Keratinocyte (primary cell): ENCODE measurements at regions not wholly inside any gene's neighbourhood (a gene's known extent, or its start where the extent isn't known, plus 50 kb on each side); places are given as distances from the start of the nearest gene placed in this dataset.

Experiments used
- DNase-seq: peaks from one replicate; pipeline ENCODE4 v3.0.0-alpha.2; 2011; ENCODE audit warnings: low read depth, missing footprints, low spot score
- FAIRE-seq: peaks from 2 replicates; lab custom pipeline; 2011; peaks lifted over from hg19 to GRCh38; lab: Jason Lieb, UNC
- H2AFZ ChIP-seq: 2 replicates; pipeline ENCODE4 v1.6.0; 2012; ENCODE audit warnings: low read length, control low read depth, inconsistent platforms; ENCODE audit not compliant: control insufficient read depth
- H3K27ac ChIP-seq: 2 replicates; pipeline ENCODE4 v1.5.1; 2011; ENCODE audit warnings: low read length; ENCODE audit not compliant: control insufficient read depth, insufficient read depth
- H3K27me3 ChIP-seq: 3 replicates; pipeline ENCODE4 v1.6.0; 2011; ENCODE audit warnings: low read length; ENCODE audit not compliant: control insufficient read depth, insufficient read depth; ENCODE audit errors: extremely low read depth
- H3K36me3 ChIP-seq, 2 experiments: 2 replicates in 1 of 2; 3 replicates in 1 of 2; pipeline ENCODE4 v1.5.1; 2011; ENCODE audit warnings: low read length in 2 of 2, mild to moderate bottlenecking in 1 of 2; ENCODE audit not compliant: control insufficient read depth in 2 of 2, insufficient read depth in 2 of 2; ENCODE audit errors: extremely low read depth in 1 of 2
- H3K4me1 ChIP-seq: 3 replicates; pipeline ENCODE4 v1.5.1; 2011; ENCODE audit warnings: low read length; ENCODE audit not compliant: control insufficient read depth, insufficient read depth; ENCODE audit errors: extremely low read depth
- H3K4me2 ChIP-seq: 3 replicates; pipeline ENCODE4 v1.6.0; 2011; ENCODE audit warnings: low read depth, low read length; ENCODE audit not compliant: control insufficient read depth, insufficient read depth; ENCODE audit errors: extremely low read depth
- H3K4me3 ChIP-seq, 3 experiments: fragments of 200-600 bp in 1 of 3; sonication (generic) in 1 of 3; 2 replicates in 2 of 3; 3 replicates in 1 of 3; pipeline ENCODE4 v1.5.1; 2011 to 2016; ENCODE audit warnings: low read length in 3 of 3, mild to moderate bottlenecking in 3 of 3, control low read depth in 2 of 3, inconsistent platforms in 1 of 3, low read depth in 1 of 3, mixed read lengths in 1 of 3, mixed run types in 1 of 3, moderate library complexity in 1 of 3; ENCODE audit not compliant: control insufficient read depth in 2 of 3, insufficient read depth in 2 of 3; ENCODE audit errors: extremely low read depth in 1 of 3
- H3K79me2 ChIP-seq: 2 replicates; pipeline ENCODE4 v1.6.0; 2012; ENCODE audit warnings: low read length; ENCODE audit not compliant: control insufficient read depth, insufficient read depth
- H3K9ac ChIP-seq: 3 replicates; pipeline ENCODE4 v1.6.0; 2011; ENCODE audit warnings: low read length; ENCODE audit not compliant: control insufficient read depth, insufficient read depth; ENCODE audit errors: extremely low read depth
- H3K9me1 ChIP-seq: 3 replicates; pipeline ENCODE4 v1.6.0; 2011; ENCODE audit warnings: low read length; ENCODE audit not compliant: control insufficient read depth, insufficient read depth; ENCODE audit errors: extremely low read depth
- H3K9me3 ChIP-seq: 2 replicates; pipeline ENCODE4 v1.5.1; 2012; ENCODE audit warnings: low read depth, low read length; ENCODE audit not compliant: control insufficient read depth
- H4K20me1 ChIP-seq: 3 replicates; pipeline ENCODE4 v1.6.0; 2011; ENCODE audit warnings: low read length; ENCODE audit not compliant: control insufficient read depth, insufficient read depth; ENCODE audit errors: extremely low read depth
- CTCF ChIP-seq, 3 experiments: IDR thresholded peaks in 1 of 3; conservative IDR thresholded peaks in 1 of 3; optimal IDR thresholded peaks in 1 of 3; 2 replicates in 2 of 3; 3 replicates in 1 of 3; pipeline versions ENCODE3 to v1.5.1; 2011; ENCODE audit warnings: low read length in 3 of 3, mild to moderate bottlenecking in 3 of 3, moderate library complexity in 2 of 3, control low read depth in 1 of 3, inconsistent platforms in 1 of 3; ENCODE audit not compliant: insufficient read depth in 2 of 3; ENCODE audit errors: extremely low read depth in 1 of 3
- EZH2 ChIP-seq: IDR thresholded peaks from one replicate; pipeline ENCODE4 v1.6.1; 2012; ENCODE audit warnings: inconsistent platforms, mild to moderate bottlenecking, low read length, moderate library complexity
- dilution Hi-C: fragments of 300-500 bp; cut with MboI; formaldehyde crosslinking; loops from one replicate; pipeline ENCODE4 v1.7.0; 2020; ENCODE audit warnings: low sequenced_read_pairs; ENCODE audit not compliant: extremely low pct_ligation_motif_present

GRCh38 chr21:35448876-35449599 lies 399.9 kb upstream of the RUNX1 start:
- Histone ChIP-seq H3K36me3 (no peaks in the 10 kb centered on the region), H3K9me1 (no peaks in the 10 kb centered on the region), H2AFZ (no peak overlapping the region), H4K20me1 (no peaks in the 10 kb centered on the region), H3K79me2 (no peaks in the 10 kb centered on the region), H3K27ac (no peak overlapping the region), H3K9ac (no peak overlapping the region), H3K27me3 (peaks cover 1% of the 10 kb centered on the region), H3K4me2 (no peak overlapping the region), H3K9me3 (peaks cover 7% of the 10 kb centered on the region), H3K4me1 (no peaks in the 10 kb centered on the region), H3K4me3 (no peak overlapping the region)
- TF ChIP-seq CTCF (optimal IDR thresholded peaks at IDR 0.05 in 1 of 3, IDR thresholded peaks at IDR 0.05 in 1 of 3, conservative IDR thresholded peaks at IDR 0.05 in 1 of 3; ENCODE audit: extremely low read depth in 1 of 3, insufficient read depth in 2 of 3, low read length in 3 of 3), result no peak
- no peak for TF ChIP-seq EZH2
- no peak for FAIRE-seq
- no peak for DNase-seq
- dilution Hi-C loops, result no loop called here

GRCh38 chr21:35444391-35444790 lies 395.3 kb upstream of the RUNX1 start:
- no peaks in the 10 kb centered on the region for H3K79me2 ChIP-seq
- no peak for FAIRE-seq
- H3K9ac ChIP-seq, result no peak overlapping the region
- no peak overlapping the region for H2AFZ ChIP-seq
- no peaks in the 10 kb centered on the region for H3K9me1 ChIP-seq
- H4K20me1 ChIP-seq, result no peaks in the 10 kb centered on the region
- DNase-seq, result no peak
- no peak overlapping the region for H3K4me2 ChIP-seq
- no peak overlapping the region for H3K27ac ChIP-seq
- TF ChIP-seq CTCF (optimal IDR thresholded peaks at IDR 0.05 in 1 of 3, IDR thresholded peaks at IDR 0.05 in 1 of 3, conservative IDR thresholded peaks at IDR 0.05 in 1 of 3; ENCODE audit: extremely low read depth in 1 of 3, insufficient read depth in 2 of 3, low read length in 3 of 3) (no peak), EZH2 (no peak)
- no peak overlapping the region for H3K4me3 ChIP-seq
- no peaks in the 10 kb centered on the region for H3K36me3 ChIP-seq
- dilution Hi-C loops, result no loop called here
- no peaks in the 10 kb centered on the region for H3K4me1 ChIP-seq
- no peaks in the 10 kb centered on the region for H3K9me3 ChIP-seq
- H3K27me3 ChIP-seq, result peaks cover 8% of the 10 kb centered on the region
